HG02798 (cell line): ENCODE measurements at regions not wholly inside any gene's neighbourhood (a gene's known extent, or its start where the extent isn't known, plus 50 kb on each side); places are given as distances from the start of the nearest gene placed in this dataset.

Experiments used
- ATAC-seq: cut with Tn5 transposase; IDR thresholded peaks from one replicate; pipeline ENCODE4 v1.9.1; 2021; ENCODE audit warnings: mild to moderate bottlenecking; ENCODE audit not compliant: unreplicated experiment, poor library complexity

GRCh38 chr3:164608554-164609276 is 469.6 kb downstream of the SI start:
- ATAC-seq = no peak

DNA sequence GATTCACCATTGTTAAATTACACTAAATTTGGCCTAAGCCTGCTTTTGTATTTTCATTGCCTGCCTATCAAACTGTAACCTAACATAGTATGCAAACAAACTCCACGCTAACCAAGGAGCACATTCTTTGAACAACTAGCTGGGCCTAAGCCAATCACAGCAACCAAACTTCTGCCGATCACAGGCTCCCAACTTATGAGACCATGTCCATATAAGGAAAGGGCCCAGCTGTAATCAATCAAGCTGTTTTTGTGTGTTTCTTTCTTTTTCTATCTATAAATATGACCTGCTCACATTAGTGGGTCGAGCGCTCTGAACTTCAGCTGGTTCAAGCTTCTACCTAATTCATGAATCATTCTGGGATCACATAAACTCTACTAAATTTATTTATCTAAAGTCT is 473.6 kb downstream of the SI start:
- ATAC-seq = no peak

- no peak for ATAC-seq
Observed at GRCh38 chr3:164577667-164578210, 500.6 kb downstream of the SI start.

- ATAC-seq = no peak
Observed at GRCh38 chr3:164572436-164572835, 505.9 kb downstream of the SI start.

GRCh38 chr3:164550857-164551256 is 527.4 kb downstream of the SI start:
- ATAC-seq = no peak

GRCh38 chr3:164539215-164539614 is 539.1 kb downstream of the SI start:
- ATAC-seq = no peak

GRCh38 chr3:164537485-164537884 is 540.8 kb downstream of the SI start:
- ATAC-seq = no peak

DNA sequence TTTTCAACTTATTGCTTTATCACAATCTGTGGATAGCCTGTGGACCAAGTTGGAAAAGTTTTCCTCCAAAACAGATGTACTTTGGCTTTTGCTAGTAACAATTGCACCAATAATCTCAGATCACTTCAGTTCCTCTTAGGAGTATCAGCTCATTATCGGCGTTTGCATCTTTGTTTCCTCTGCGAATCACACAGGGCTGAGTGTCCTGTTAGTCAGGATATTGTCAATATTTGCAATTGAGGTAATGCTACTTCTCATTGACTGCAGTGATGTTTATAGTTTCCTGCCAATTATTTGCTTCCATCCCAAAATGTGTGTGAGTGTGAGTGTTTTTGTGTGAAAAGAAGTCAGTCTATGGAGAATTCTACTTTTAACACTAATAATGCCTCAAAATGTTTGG is 545.0 kb downstream of the SI start:
- ATAC-seq = no peak

DNA sequence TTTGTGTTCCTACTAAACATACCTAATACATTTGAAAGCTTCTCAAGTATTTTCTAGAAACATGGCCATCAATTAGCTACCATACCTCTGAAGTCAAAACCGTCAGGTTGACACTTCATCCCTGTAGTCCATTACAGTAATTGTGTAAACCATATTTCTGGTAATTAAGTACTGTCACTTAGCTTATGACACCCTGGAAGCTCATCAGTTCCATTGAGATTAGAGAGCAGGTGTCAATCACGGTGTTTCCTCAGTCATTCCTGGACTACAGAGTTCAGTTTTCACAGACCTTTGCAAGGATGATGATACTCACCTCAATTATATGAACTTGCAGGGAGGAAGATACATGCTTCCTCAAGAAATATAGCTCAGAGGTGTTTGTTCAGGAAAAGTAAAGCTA is 552.0 kb downstream of the SI start:
- ATAC-seq = no peak

DNA sequence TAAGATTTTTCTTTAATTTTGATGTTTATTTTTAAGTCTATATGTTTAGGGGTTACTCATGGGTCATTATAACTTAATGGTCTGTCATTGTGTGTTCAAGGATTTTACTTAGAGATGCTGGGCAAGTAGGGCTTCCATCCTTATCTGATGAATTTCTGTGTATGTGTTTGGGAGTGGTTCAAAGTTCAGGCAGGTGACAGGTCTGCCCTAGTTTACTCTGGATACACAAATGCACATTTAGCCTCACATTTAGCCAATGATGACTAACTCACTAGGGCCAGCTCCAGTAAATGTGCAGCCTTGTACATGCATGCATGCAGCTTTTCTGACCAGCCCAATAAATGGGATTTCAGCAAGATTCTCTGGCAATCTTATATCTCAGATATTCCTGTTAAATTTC is 554.1 kb downstream of the SI start:
- no peak for ATAC-seq

- ATAC-seq = no peak
Observed at GRCh38 chr3:164522073-164522763, 556.1 kb downstream of the SI start.

DNA sequence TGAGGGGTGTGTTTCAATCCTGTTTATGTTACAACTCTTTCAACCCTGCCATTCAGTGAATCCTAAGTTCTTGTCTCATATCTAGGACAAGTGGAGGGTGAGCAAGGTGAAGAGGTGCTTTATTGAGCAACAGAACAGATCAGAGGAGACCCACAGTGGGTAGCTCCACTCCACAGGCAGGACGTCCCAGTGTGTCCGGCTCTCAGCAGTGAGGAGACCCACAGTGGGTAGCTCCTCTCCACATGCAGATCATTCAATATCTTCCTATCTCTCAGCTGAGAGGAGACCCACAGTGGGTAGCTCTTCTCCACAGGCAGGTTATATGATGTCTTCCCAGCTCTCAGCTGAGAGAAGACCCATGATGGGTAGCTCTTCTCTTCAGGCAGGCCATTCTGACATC is 556.7 kb downstream of the SI start:
- no peak for ATAC-seq

DNA sequence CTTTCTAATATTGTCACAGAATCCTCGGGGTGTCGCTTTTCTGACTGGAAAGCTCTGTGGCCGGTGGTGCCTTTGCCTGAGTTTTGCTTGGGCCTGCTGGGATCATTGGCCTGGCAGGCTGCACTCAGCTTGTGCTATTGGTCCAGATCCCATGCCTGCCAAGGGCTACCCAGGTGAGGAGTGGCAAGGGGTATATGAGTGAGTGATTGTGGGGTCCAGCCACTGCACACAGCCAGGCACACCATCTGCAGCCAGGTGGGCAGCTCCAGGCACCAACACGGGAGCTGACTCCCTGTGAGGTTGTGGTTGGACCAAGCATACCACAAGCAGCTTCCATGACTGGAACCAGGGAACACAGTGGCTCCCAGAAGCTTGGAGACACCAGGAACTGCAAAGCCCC is 557.2 kb downstream of the SI start:
- ATAC-seq = no peak

GRCh38 chr3:164515256-164515655 is 563.0 kb downstream of the SI start:
- ATAC-seq = no peak

- ATAC-seq = no peak
Observed at GRCh38 chr3:164514576-164514975, 563.7 kb downstream of the SI start.

DNA sequence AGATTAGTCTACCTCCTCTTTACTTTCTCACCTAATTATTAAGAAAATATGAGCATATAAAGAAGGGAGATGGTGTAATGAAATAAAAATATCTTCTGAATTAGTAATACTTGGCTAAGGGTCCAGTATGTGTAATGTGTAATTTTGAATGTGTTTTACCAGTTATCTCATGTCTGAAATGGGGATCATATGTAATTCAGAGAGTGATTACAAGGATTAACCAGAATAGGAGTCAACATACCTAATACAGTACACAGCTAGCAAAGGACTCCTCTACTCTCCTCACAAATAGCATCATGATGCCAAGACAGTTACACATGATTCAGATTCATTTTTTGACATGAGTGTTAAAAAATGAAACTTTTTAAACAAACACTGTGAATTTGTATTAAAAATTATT is 570.4 kb downstream of the SI start:
- ATAC-seq = no peak

GRCh38 chr3:164498917-164499316 is 579.4 kb downstream of the SI start:
- no peak for ATAC-seq

DNA sequence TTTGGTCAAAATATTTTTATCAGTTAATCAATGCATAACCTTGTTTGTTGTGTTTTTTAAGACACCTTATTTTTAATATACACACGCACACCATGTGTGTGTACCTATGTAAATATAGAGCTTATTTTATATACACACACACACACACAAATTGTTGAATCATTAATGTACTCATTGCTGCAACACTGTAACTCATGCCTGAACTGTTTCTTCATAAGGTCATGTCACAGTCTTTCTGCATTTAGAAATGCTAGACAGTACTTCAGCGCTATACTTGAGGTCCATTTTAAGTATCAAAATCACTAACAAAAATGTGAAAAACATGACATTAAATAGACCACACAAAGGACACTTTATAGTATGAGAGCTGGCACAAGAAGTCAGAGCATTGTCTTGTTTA is 589.4 kb downstream of the SI start:
- no peak for ATAC-seq

DNA sequence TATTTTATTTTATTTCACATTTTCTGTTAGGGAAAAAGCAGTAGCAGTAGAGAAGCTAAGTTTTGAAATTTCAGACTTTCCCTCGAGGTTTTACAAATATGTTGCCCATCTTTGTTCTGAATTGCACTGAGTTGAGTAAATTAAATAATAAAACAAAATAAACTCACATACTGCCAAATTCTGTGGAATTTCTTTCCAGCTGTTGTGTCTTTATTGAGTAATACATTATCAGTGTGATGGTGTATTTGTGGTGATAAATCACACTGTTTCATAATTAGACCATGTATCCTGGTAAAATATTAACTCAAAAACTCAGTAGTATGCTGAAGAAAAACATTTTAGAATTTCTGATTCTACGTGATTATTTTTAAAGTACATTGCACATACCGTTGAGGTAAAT is 592.1 kb downstream of the SI start:
- no peak for ATAC-seq

DNA sequence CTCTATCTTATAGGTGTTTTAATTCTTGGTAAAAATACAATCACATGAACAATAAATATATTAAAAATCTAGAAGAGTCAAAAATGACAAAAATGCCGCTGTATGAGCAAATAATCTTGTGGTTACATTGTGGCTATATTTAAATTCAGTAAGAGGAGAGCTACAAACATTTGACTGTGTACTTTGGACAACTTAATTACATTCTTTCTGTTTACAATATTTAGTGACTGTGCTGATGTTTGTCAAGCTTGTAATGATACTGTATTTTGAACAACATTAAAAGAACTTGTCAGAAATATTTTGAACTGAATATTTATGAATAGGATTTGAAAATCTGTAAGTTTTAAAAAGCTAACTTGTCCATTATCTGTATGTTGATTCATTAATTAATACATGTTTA is 598.3 kb downstream of the SI start:
- ATAC-seq = no peak

DNA sequence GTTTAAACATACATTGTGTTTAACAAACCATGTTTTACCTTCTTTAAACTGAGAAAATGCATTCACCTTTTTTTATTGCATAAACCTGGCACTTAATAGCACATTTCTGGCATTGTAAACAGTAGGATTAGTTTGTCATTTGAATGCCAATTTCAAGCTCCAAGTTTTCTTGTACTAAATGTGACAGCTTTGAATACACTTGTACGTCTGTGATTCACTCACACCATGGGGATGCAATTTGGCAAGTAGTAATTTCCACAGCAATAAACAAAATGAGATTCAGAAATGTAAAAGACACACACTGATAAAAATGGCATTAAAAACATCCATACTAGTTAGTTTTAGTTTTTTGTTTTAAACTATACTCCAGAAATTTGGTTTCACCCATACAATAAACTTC is 598.9 kb downstream of the SI start:
- no peak for ATAC-seq

- ATAC-seq = no peak
Observed at GRCh38 chr3:164478323-164478722, 600.0 kb downstream of the SI start.
